ENCODE measurements at regions not wholly inside any gene's neighbourhood (a gene's known extent, or its start where the extent isn't known, plus 50 kb on each side); places are given as distances from the start of the nearest gene placed in this dataset.

GRCh38 chr3:75129101-75129500 lies 514.6 kb upstream of the CNTN3 start:
- Histone ChIP-seq H3K4me3 (ENCODE audit: low read depth, low read length) (no peak overlapping the region), H3K4me1 (no peaks in the 10 kb centered on the region), H3K27me3 (no peaks in the 10 kb centered on the region), H3K9me3 (no peaks in the 10 kb centered on the region), H3K36me3 (no peaks in the 10 kb centered on the region)
- TF ChIP-seq CTCF (IDR thresholded peaks at IDR 0.05; ENCODE audit: low read depth, low read length) = no peak
- DNase-seq = no peak

- no peak for TF ChIP-seq CTCF (IDR thresholded peaks at IDR 0.05; ENCODE audit: low read depth, low read length)
- Histone ChIP-seq H3K4me1 (no peaks in the 10 kb centered on the region), H3K36me3 (no peaks in the 10 kb centered on the region), H3K27me3 (no peaks in the 10 kb centered on the region), H3K4me3 (ENCODE audit: low read depth, low read length) (no peak overlapping the region), H3K9me3 (no peaks in the 10 kb centered on the region)
- DNase-seq = no peak
These were observed 521.8 kb upstream of the CNTN3 start for GRCh38 chr3:75136100-75136897.

GRCh38 chr3:75138345-75138744 lies 523.9 kb upstream of the CNTN3 start:
- Histone ChIP-seq H3K9me3 (no peaks in the 10 kb centered on the region), H3K4me3 (ENCODE audit: low read depth, low read length) (no peak overlapping the region), H3K4me1 (no peaks in the 10 kb centered on the region), H3K36me3 (no peaks in the 10 kb centered on the region), H3K27me3 (no peaks in the 10 kb centered on the region)
- TF ChIP-seq CTCF (IDR thresholded peaks at IDR 0.05; ENCODE audit: low read depth, low read length) = no peak
- no peak for DNase-seq

- Histone ChIP-seq H3K36me3 (no peaks in the 10 kb centered on the region), H3K4me1 (no peaks in the 10 kb centered on the region), H3K27me3 (no peaks in the 10 kb centered on the region), H3K4me3 (ENCODE audit: low read depth, low read length) (no peak overlapping the region), H3K9me3 (no peaks in the 10 kb centered on the region)
- TF ChIP-seq CTCF (IDR thresholded peaks at IDR 0.05; ENCODE audit: low read depth, low read length) = no peak
- DNase-seq = no peak
These were observed 523.1 kb upstream of the FRG2C start for GRCh38 chr3:75140904-75141615.

- Histone ChIP-seq H3K9me3 (no peaks in the 10 kb centered on the region), H3K4me1 (no peaks in the 10 kb centered on the region), H3K4me3 (ENCODE audit: low read depth, low read length) (no peak overlapping the region), H3K36me3 (no peaks in the 10 kb centered on the region), H3K27me3 (no peaks in the 10 kb centered on the region; the same call in 1 of the 2 replicates)
- no peak for TF ChIP-seq CTCF (IDR thresholded peaks at IDR 0.05; ENCODE audit: low read depth, low read length)
- no peak for DNase-seq
These were observed 519.7 kb upstream of the FRG2C start for GRCh38 chr3:75144406-75144805.
